Neural progenitor cell (in vitro differentiated cells): ENCODE measurements at regions not wholly inside any gene's neighbourhood (a gene's known extent, or its start where the extent isn't known, plus 50 kb on each side); places are given as distances from the start of the nearest gene placed in this dataset.

Source experiments
- EZH2 ChIP-seq: fragments of 200-600 bp; sonication (generic); IDR thresholded peaks from 2 replicates; pipeline ENCODE4 v1.6.1; 2017; ENCODE audit warnings: antibody characterized with exemption, mild to moderate bottlenecking, moderate library complexity
- EZH2phosphoT487 ChIP-seq: fragments of 200-600 bp; sonication (generic); IDR thresholded peaks from 2 replicates; pipeline ENCODE4 v1.6.1; 2017; ENCODE audit warnings: antibody characterized with exemption

DNA sequence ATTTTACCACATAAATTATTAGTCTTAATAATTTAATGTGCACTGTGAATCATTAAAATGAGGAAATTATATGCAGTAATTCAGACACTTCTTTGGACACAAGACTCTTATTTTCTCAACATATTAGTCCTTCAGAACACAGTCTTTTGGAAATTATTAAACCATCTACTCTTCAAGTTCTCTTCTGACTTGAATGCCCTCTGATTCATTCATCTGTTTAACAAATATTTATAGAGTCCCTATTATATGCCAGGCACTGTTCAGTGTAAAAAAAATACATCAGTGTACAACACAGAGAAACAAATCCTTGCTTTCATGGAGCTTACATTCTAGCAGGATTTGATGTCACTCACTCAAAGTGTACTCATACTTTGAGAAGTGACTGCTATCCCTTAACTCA is 163.4 kb upstream of the IL12B start:
- no peak for TF ChIP-seq EZH2
- no peak for TF ChIP-seq EZH2phosphoT487
